B cell (primary cell): ENCODE measurements at regions not wholly inside any gene's neighbourhood (a gene's known extent, or its start where the extent isn't known, plus 50 kb on each side); places are given as distances from the start of the nearest gene placed in this dataset.

Source experiments
- CTCF ChIP-seq: fragments of 200-600 bp; IDR thresholded peaks from one replicate; pipeline ENCODE4 v1.8.0; 2022; ENCODE audit warnings: antibody characterized with exemption, mild to moderate bottlenecking
- EZH2 ChIP-seq: IDR thresholded peaks from 2 replicates; pipeline ENCODE4 v1.6.1; 2012; ENCODE audit warnings: borderline replicate concordance, low read depth, mild to moderate bottlenecking, moderate library complexity, low read length; ENCODE audit not compliant: insufficient read depth, poor library complexity, severe bottlenecking

GRCh38 chr17:27368151-27368795 is 74.4 kb downstream of the WSB1 start:
- no peak for TF ChIP-seq CTCF
- TF ChIP-seq EZH2 = no peak
